ENCODE measurements at regions not wholly inside any gene's neighbourhood (a gene's known extent, or its start where the extent isn't known, plus 50 kb on each side); places are given as distances from the start of the nearest gene placed in this dataset.

DNA sequence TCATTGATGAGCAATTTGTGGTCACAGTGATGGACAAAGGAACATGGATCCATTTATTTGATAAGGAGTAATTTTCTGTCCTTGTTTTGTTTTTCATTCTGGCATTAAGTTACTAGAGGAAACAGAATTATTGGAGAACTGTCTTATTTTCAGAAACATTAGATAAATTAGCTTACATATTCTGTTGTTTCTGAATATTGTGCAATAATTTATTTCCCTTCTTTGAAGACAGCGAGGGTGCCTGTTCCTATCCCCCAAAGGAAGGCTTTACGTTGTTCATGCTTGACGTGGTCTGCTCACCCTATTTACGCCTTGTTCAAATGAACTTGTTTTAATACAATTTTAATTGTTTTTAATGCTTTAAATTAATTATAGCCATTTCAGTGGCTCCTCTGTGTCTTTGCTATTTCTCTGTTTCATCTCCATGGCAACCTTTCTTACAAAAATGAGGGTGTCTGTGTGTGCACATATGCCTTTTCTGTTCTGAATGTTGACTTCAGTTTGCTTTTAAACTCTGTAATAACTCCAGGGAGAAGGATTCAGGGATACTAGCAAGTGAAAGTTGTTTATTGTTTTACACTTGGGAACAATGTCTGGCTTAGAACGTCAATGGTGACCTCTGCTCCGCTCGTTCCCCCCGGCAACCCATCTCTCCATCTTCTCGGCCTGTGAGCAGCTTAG, 138.3 kb upstream of the PLET1 start:
- Histone ChIP-seq H3K9me3 (replicated peaks) (no peaks in the 10 kb centered on the region), H3K27ac (replicated peaks) (no peak overlapping the region), H3K4me1 (no peaks in the 10 kb centered on the region), H3K27me3 (ENCODE audit: low read depth) (no peaks in the 10 kb centered on the region), H3K36me3 (no peaks in the 10 kb centered on the region), H3K4me3 (no peak overlapping the region)
- no peak for DNase-seq
- TF ChIP-seq, protein P1, sequence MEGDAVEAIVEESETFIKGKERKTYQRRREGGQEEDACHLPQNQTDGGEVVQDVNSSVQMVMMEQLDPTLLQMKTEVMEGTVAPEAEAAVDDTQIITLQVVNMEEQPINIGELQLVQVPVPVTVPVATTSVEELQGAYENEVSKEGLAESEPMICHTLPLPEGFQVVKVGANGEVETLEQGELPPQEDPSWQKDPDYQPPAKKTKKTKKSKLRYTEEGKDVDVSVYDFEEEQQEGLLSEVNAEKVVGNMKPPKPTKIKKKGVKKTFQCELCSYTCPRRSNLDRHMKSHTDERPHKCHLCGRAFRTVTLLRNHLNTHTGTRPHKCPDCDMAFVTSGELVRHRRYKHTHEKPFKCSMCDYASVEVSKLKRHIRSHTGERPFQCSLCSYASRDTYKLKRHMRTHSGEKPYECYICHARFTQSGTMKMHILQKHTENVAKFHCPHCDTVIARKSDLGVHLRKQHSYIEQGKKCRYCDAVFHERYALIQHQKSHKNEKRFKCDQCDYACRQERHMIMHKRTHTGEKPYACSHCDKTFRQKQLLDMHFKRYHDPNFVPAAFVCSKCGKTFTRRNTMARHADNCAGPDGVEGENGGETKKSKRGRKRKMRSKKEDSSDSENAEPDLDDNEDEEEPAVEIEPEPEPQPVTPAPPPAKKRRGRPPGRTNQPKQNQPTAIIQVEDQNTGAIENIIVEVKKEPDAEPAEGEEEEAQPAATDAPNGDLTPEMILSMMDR (IDR thresholded peaks at IDR 0.05; ENCODE audit: borderline replicate concordance): no peak
- intact Hi-C loops (cut with micrococcal nuclease): no loop called here

DNA sequence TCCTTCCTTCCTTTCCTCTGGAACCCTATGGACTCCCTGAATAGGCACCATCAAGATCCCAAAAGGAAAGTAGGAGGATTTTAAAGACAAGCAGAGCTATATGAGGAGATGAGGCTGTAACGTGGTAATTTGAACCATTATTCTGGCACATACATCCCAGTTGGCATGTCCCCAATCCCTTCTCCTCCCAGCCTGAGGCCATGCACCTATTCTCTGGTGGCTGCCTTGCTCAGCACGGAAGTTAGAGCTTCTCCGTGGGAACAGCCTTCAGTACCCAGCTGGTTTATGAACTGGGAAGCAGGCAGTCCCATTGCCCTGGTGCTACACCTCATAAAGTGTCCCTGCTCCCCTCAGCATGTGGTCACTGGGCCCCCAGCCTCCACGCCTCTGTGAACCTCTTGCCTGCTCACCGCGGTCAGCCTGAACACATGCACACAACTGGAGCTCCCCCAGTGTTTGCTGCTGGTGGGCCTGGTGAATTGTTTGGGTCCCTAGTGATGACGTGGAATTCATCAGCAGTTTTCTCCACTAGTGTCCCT, 139.9 kb upstream of the PLET1 start:
- H3K4me3 ChIP-seq: no peak overlapping the region
- H3K27ac ChIP-seq (replicated peaks): no peak overlapping the region
- intact Hi-C loops (cut with micrococcal nuclease): no loop called here
- H3K4me1 ChIP-seq: no peaks in the 10 kb centered on the region
- DNase-seq: no peak
- H3K36me3 ChIP-seq: no peaks in the 10 kb centered on the region
- no peaks in the 10 kb centered on the region for H3K9me3 ChIP-seq (replicated peaks)
- TF ChIP-seq, protein P1 (IDR thresholded peaks at IDR 0.05; ENCODE audit: borderline replicate concordance): no peak
- no peaks in the 10 kb centered on the region for H3K27me3 ChIP-seq (ENCODE audit: low read depth)

DNA sequence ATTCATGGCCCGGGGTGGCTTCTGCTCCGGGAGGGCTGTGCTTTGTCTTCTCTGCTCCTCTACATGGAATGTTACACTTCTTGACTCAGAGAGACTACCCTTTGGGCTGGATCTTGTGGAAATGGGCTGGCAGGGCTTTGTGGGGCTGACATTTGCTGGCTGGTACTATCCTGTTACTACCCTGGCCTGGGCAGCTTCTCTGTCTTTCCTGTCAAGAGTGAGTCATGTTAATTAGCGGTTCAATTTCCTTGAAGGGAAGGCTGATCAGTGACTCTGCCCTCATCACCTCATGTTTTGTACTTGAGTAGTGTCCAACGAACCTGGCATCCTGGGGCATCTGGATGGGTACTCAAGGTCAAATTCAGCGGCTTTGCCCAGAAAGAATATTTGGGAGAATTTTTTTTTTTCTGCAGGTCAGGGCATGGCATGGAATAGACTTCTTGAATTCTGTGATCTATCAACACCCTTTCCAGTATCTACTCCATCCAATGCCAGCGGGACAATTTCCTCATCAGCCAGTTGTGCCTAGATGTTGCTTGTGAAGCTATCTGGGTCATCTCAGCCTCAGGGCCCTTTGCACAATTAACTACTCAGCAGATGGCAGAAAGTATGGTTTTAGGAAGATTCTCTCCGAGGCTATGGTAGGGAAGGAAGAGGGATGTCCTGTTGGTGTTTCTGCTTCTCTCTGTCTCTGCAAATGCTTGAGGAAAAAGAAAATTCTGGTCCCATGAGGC, 140.5 kb upstream of the PLET1 start:
- Histone ChIP-seq H3K27me3 (ENCODE audit: low read depth) (no peaks in the 10 kb centered on the region), H3K4me1 (no peaks in the 10 kb centered on the region), H3K27ac (replicated peaks) (no peak overlapping the region), H3K36me3 (no peaks in the 10 kb centered on the region), H3K4me3 (no peak overlapping the region), H3K9me3 (replicated peaks) (no peaks in the 10 kb centered on the region)
- no peak for DNase-seq
- intact Hi-C loops (cut with micrococcal nuclease): no loop called here
- TF ChIP-seq, protein P1 (IDR thresholded peaks at IDR 0.05; ENCODE audit: borderline replicate concordance): no peak

DNA sequence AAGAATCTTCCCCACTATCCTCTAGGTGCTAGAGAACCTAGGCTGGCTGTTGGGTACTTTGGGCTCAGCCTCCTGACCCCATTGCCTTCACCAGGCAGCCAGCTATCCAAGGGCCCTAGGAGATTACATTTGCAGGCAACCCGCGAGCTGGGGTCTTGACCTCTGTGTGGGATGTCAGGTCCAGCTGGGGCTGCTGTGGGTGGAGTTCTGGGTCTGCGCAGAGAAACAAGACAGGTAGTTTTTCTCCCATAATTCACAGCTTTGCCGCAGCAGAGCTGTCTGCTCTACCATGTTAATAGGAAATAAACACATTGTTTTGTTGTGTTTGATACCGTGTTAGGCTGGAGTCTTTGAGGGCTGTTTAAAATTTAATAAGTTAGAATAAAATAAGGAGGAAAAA, 142.8 kb upstream of the PLET1 start:
- intact Hi-C loops (cut with micrococcal nuclease): no loop called here

DNA sequence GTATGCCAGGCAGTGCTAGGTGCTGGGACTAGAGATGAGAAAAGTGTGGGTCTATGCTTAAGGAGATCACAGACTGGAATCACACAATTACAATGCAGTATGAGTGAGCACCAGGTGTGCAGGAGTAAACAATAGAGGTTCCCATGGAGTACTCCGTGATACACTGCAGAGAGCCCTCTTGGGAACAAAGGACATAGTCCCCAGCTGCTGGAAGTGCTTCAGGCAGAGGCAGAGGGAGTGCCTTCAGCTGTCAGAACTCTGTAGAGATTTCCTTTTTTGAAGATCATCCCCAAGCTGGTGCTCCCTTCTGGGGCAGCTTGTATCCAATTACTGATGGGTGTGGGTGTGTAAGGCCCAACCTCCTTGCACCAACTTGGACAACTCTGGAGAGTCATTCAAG, 143.5 kb upstream of the PLET1 start:
- intact Hi-C loops (cut with micrococcal nuclease): no loop called here
- Histone ChIP-seq H3K27ac (replicated peaks) (no peak overlapping the region), H3K4me3 (no peak overlapping the region), H3K9me3 (replicated peaks) (no peaks in the 10 kb centered on the region), H3K27me3 (ENCODE audit: low read depth) (peaks cover 9% of the 10 kb centered on the region), H3K4me1 (no peaks in the 10 kb centered on the region), H3K36me3 (no peaks in the 10 kb centered on the region)
- no peak for DNase-seq
- TF ChIP-seq, protein P1 (IDR thresholded peaks at IDR 0.05; ENCODE audit: borderline replicate concordance): no peak

More for the DNA sequence above, 142.8 kb upstream of the PLET1 start:
- TF ChIP-seq, protein P1 (IDR thresholded peaks at IDR 0.05; ENCODE audit: borderline replicate concordance): no peak
- Histone ChIP-seq H3K36me3 (no peaks in the 10 kb centered on the region), H3K27me3 (ENCODE audit: low read depth) (peaks cover 9% of the 10 kb centered on the region), H3K9me3 (replicated peaks) (no peaks in the 10 kb centered on the region), H3K27ac (replicated peaks) (no peak overlapping the region), H3K4me3 (no peak overlapping the region), H3K4me1 (no peaks in the 10 kb centered on the region)
- DNase-seq: no peak
